ENCODE measurements at regions not wholly inside any gene's neighbourhood (a gene's known extent, or its start where the extent isn't known, plus 50 kb on each side); places are given as distances from the start of the nearest gene placed in this dataset.
A peak's percentile ranks its signal among the peaks of the same experiment; 100 is the strongest.
"Not testable (repeated sequence)": the region's sequence is repeated elsewhere in the genome, so short reads cannot be mapped to it uniquely, and the experiment has no call there.

GRCh38 chr9:30775236-30775635, 1609.2 kb upstream of the ACO1 start:
- DNase-seq, result no peak

- no peak for DNase-seq
Observed at GRCh38 chr9:30796764-30797163, 1587.7 kb upstream of the ACO1 start.

- no peak for DNase-seq
Observed at GRCh38 chr9:30799527-30800101, 1584.8 kb upstream of the ACO1 start.

GRCh38 chr9:30800421-30800820, 1584.0 kb upstream of the ACO1 start:
- DNase-seq, result no peak

GRCh38 chr9:30812821-30813220, 1571.6 kb upstream of the ACO1 start:
- no peak for DNase-seq

- DNase-seq, result peak; percentile 1
Observed at GRCh38 chr9:30815585-30815984, 1568.9 kb upstream of the ACO1 start.

- DNase-seq, result no peak
Observed at GRCh38 chr9:30845136-30845535, 1539.3 kb upstream of the ACO1 start.

- DNase-seq, result no peak
Observed at GRCh38 chr9:30846651-30847050, 1537.8 kb upstream of the ACO1 start.

- DNase-seq, result no peak
Observed at GRCh38 chr9:30851600-30851999, 1532.8 kb upstream of the ACO1 start.

- DNase-seq, result no peak
Observed at GRCh38 chr9:30900706-30901105, 1483.7 kb upstream of the ACO1 start.

- DNase-seq, result peak; percentile 12
Observed at GRCh38 chr9:30913331-30913730, 1471.1 kb upstream of the ACO1 start.

- no peak for DNase-seq
Observed at GRCh38 chr9:30915451-30915850, 1469.0 kb upstream of the ACO1 start.

GRCh38 chr9:30925126-30925525, 1459.3 kb upstream of the ACO1 start:
- no peak for DNase-seq

- DNase-seq, result no peak
Observed at GRCh38 chr9:30925635-30926034, 1458.8 kb upstream of the ACO1 start.

GRCh38 chr9:30928045-30928444, 1456.4 kb upstream of the ACO1 start:
- DNase-seq, result no peak

- DNase-seq, result no peak
Observed at GRCh38 chr9:30932226-30932625, 1452.2 kb upstream of the ACO1 start.

GRCh38 chr9:30935730-30936129, 1448.7 kb upstream of the ACO1 start:
- no peak for DNase-seq

GRCh38 chr9:30937106-30937505, 1447.3 kb upstream of the ACO1 start:
- no peak for DNase-seq

- DNase-seq, result not testable (repeated sequence)
Observed at GRCh38 chr9:30942852-30943251, 1441.6 kb upstream of the ACO1 start.

- DNase-seq, result no peak
Observed at GRCh38 chr9:30943446-30944224, 1440.8 kb upstream of the ACO1 start.

GRCh38 chr9:30944225-30944569, 1440.2 kb upstream of the ACO1 start:
- no peak for DNase-seq

- DNase-seq, result no peak
Observed at GRCh38 chr9:30944741-30945280, 1439.6 kb upstream of the ACO1 start.

- no peak for DNase-seq
Observed at GRCh38 chr9:30964332-30964731, 1420.1 kb upstream of the ACO1 start.

- peak; percentile 38 for DNase-seq
Observed at GRCh38 chr9:30967476-30967875, 1417.0 kb upstream of the ACO1 start.

- DNase-seq, result no peak
Observed at GRCh38 chr9:30970186-30970585, 1414.3 kb upstream of the ACO1 start.

Data from eye (tissue), 1 donor.